ENCODE measurements at regions not wholly inside any gene's neighbourhood (a gene's known extent, or its start where the extent isn't known, plus 50 kb on each side); places are given as distances from the start of the nearest gene placed in this dataset.

- DNase-seq (ENCODE audit: low read depth, low spot score): no peak
Observed at GRCh38 chr1:37372711-37373110, 101.7 kb upstream of the ZC3H12A start.

- no peak for DNase-seq (ENCODE audit: low read depth, low spot score)
Observed at GRCh38 chr1:37373413-37373812, 101.0 kb upstream of the ZC3H12A start.

GRCh38 chr1:37380546-37380945 lies 93.8 kb upstream of the ZC3H12A start:
- peak; percentile 14 for DNase-seq (ENCODE audit: low read depth, low spot score)

- DNase-seq (ENCODE audit: low read depth, low spot score): no peak
Observed at GRCh38 chr1:37387854-37388253, 86.5 kb upstream of the ZC3H12A start.

- no peak for DNase-seq (ENCODE audit: low read depth, low spot score)
Observed at GRCh38 chr1:37389327-37389726, 85.1 kb upstream of the ZC3H12A start.

GRCh38 chr1:37391211-37392011 lies 83.0 kb upstream of the ZC3H12A start:
- DNase-seq (ENCODE audit: low read depth, low spot score): peak; percentile 66

- DNase-seq (ENCODE audit: low read depth, low spot score): no peak
Observed at GRCh38 chr1:37392051-37392450, 82.3 kb upstream of the ZC3H12A start.

GRCh38 chr1:37393173-37394120 lies 80.9 kb upstream of the ZC3H12A start:
- DNase-seq (ENCODE audit: low read depth, low spot score): no peak

GRCh38 chr1:37394574-37395464 lies 79.6 kb upstream of the ZC3H12A start:
- peak; percentile 73 for DNase-seq (ENCODE audit: low read depth, low spot score)

- no peak for DNase-seq (ENCODE audit: low read depth, low spot score)
Observed at GRCh38 chr1:37398096-37398495, 76.3 kb upstream of the ZC3H12A start.

GRCh38 chr1:37399205-37399604 lies 75.2 kb upstream of the ZC3H12A start:
- no peak for DNase-seq (ENCODE audit: low read depth, low spot score)

- no peak for DNase-seq (ENCODE audit: low read depth, low spot score)
Observed at GRCh38 chr1:37399830-37400464, 74.4 kb upstream of the ZC3H12A start.

GRCh38 chr1:37400466-37401225 lies 73.7 kb upstream of the ZC3H12A start:
- no peak for DNase-seq (ENCODE audit: low read depth, low spot score)

GRCh38 chr1:37403166-37403565 lies 71.2 kb upstream of the ZC3H12A start:
- DNase-seq (ENCODE audit: low read depth, low spot score): no peak

GRCh38 chr1:37404711-37405110 lies 69.7 kb upstream of the ZC3H12A start:
- no peak for DNase-seq (ENCODE audit: low read depth, low spot score)

- no peak for DNase-seq (ENCODE audit: low read depth, low spot score)
Observed at GRCh38 chr1:37410105-37410504, 64.3 kb upstream of the ZC3H12A start.

GRCh38 chr1:37410815-37411214 lies 63.6 kb upstream of the ZC3H12A start:
- peak; percentile 77 for DNase-seq (ENCODE audit: low read depth, low spot score)

GRCh38 chr1:37415611-37416244 lies 58.7 kb upstream of the ZC3H12A start:
- DNase-seq (ENCODE audit: low read depth, low spot score): no peak

GRCh38 chr1:37420456-37420855 lies 53.9 kb upstream of the ZC3H12A start:
- DNase-seq (ENCODE audit: low read depth, low spot score): no peak

- no peak for DNase-seq (ENCODE audit: low read depth, low spot score)
Observed at GRCh38 chr1:37423810-37424209, 50.6 kb upstream of the ZC3H12A start.
